Esophagus squamous epithelium (tissue), 5 donors: ENCODE measurements at regions not wholly inside any gene's neighbourhood (a gene's known extent, or its start where the extent isn't known, plus 50 kb on each side); places are given as distances from the start of the nearest gene placed in this dataset.

Experiments used
- DNase-seq: peaks from one replicate; lab custom pipeline; 2025; lab: John Stamatoyannopoulos, UW
- H3K27ac ChIP-seq, 4 donors: fragments of 200-600 bp; sonication (generic); one replicate each; pipeline ENCODE4 v1.5.1; 2016 to 2019; ENCODE audit warnings: mild to moderate bottlenecking in 1 of 4
- H3K27me3 ChIP-seq, 4 donors: fragments of 200-600 bp; sonication (generic); 1 replicate in 3 of 4; 2 replicates in 1 of 4; pipeline versions ENCODE4 v1.5.1 to v1.6.0; 2017 to 2021; ENCODE audit warnings: antibody characterized with exemption in 1 of 4
- H3K36me3 ChIP-seq, 3 donors: fragments of 200-600 bp; sonication (generic); one replicate each; pipeline ENCODE4 v1.5.1; 2016 to 2019
- H3K4me1 ChIP-seq, 3 donors: fragments of 200-600 bp; sonication (generic); one replicate each; pipeline ENCODE4 v1.5.1; 2017 to 2019
- H3K4me3 ChIP-seq, 4 donors: fragments of 200-600 bp; sonication (generic); 1 replicate in 3 of 4; 2 replicates in 1 of 4; pipeline ENCODE4 v1.5.1; 2016 to 2019; ENCODE audit warnings: mild to moderate bottlenecking in 2 of 4, moderate library complexity in 1 of 4
- H3K9me3 ChIP-seq, 3 donors: fragments of 200-600 bp; sonication (generic); one replicate each; pipeline ENCODE4 v1.5.1; 2016 to 2019
- CTCF ChIP-seq, 6 experiments: fragments of 450-650 bp in 4 of 6; fragments of 200-600 bp in 2 of 6; sonication (generic) in 2 of 6; IDR thresholded peaks; one replicate each; pipeline ENCODE4 v1.5.1; 2016 to 2019; ENCODE audit warnings: antibody characterized with exemption in 6 of 6, mild to moderate bottlenecking in 4 of 6, moderate library complexity in 4 of 6
- POLR2A ChIP-seq, 4 donors: fragments of 450-650 bp; IDR thresholded peaks; one replicate each; pipeline ENCODE4 v1.6.1; 2017; ENCODE audit warnings: antibody characterized with exemption in 4 of 4, mild to moderate bottlenecking in 4 of 4, moderate library complexity in 3 of 4
- WGBS, 2 donors: methylation state at CpG; one replicate each; pipeline ENCODE4 v1.1.5; 2018; 5-methylcytosine and 5-hydroxymethylcytosine counted together
- intact Hi-C: fragments of 100-400 bp; cut with DNase I; formaldehyde crosslinking; loops from one replicate; pipeline ENCODE4 v1.15.0; 2022
- donor health status: DM: yes; HTN: yes; CAD: no.

- TF ChIP-seq POLR2A (IDR thresholded peaks at IDR 0.05) (no peak), CTCF (IDR thresholded peaks at IDR 0.05) (no peak)
- no peak overlapping the region for H3K27ac ChIP-seq
- peaks cover 0 to 4% (median 0%) of the 10 kb centered on the region in 4 donors for H3K27me3 ChIP-seq
- H3K4me3 ChIP-seq: no peak overlapping the region
- intact Hi-C loops: no loop called here
- H3K9me3 ChIP-seq: no peaks in the 10 kb centered on the region
- 42 to 44% methylated on average over 1 of the region's 1 CpG for WGBS, 2 donors
- H3K36me3 ChIP-seq: no peaks in the 10 kb centered on the region
- DNase-seq: no peak
- peaks cover 0 to 6% (median 0%) of the 10 kb centered on the region in 3 donors for H3K4me1 ChIP-seq
These were observed 63.3 kb upstream of the TPM1 start for GRCh38 chr15:62979252-62979651.

DNA sequence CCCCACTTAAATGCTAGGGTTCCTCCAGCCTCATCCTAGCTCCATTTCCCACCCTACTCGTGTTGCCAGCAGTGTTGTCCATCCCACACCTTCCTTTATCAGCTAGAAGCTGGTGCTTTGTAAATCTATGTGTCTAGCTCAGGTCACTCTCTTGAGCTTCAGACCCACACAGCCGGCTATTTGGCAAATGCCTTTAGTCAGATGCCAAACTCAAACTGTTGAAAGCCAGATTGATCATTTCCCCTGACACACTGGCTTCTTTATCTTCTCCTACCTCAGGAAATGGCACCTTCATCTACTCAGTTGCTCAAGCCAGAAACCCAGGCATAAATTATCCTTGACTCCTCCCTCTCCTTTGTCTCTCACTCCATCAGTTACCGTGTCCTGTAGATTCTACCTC is 61.5 kb upstream of the TPM1 start:
- 57 to 66% methylated on average over 3 of the region's 3 CpGs for WGBS, 2 donors
- DNase-seq: no peak
- H3K27ac ChIP-seq: no peak overlapping the region
- no peak overlapping the region for H3K4me3 ChIP-seq
- TF ChIP-seq CTCF (IDR thresholded peaks at IDR 0.05): no peak
- TF ChIP-seq POLR2A (IDR thresholded peaks at IDR 0.05): no peak
- H3K27me3 ChIP-seq: peaks cover 0 to 4% (median 0%) of the 10 kb centered on the region in 4 donors
- H3K36me3 ChIP-seq: no peaks in the 10 kb centered on the region
- intact Hi-C loops: no loop called here
- H3K4me1 ChIP-seq: peaks cover 0 to 6% (median 0%) of the 10 kb centered on the region in 3 donors
- no peaks in the 10 kb centered on the region for H3K9me3 ChIP-seq

GRCh38 chr15:62983956-62984355 is 58.6 kb upstream of the TPM1 start:
- H3K4me1 ChIP-seq: no peaks in the 10 kb centered on the region
- intact Hi-C loops: no loop called here
- no peaks in the 10 kb centered on the region for H3K36me3 ChIP-seq
- 77 to 86% methylated on average over 8 of the region's 8 CpGs for WGBS, 2 donors
- H3K27me3 ChIP-seq: peaks cover 0 to 4% (median 0%) of the 10 kb centered on the region in 4 donors
- no peaks in the 10 kb centered on the region for H3K9me3 ChIP-seq
- H3K27ac ChIP-seq: no peak overlapping the region
- no peak for DNase-seq
- TF ChIP-seq POLR2A (IDR thresholded peaks at IDR 0.05): no peak
- TF ChIP-seq CTCF (IDR thresholded peaks at IDR 0.05): no peak
- H3K4me3 ChIP-seq: no peak overlapping the region

- intact Hi-C loops: no loop called here
- H3K4me3 ChIP-seq: no peak overlapping the region
- no peak for TF ChIP-seq CTCF (IDR thresholded peaks at IDR 0.05)
- TF ChIP-seq POLR2A (IDR thresholded peaks at IDR 0.05): no peak
- WGBS, 2 donors: 62 to 63% methylated on average over 6 of the region's 6 CpGs
- peaks cover 0 to 7% (median 0%) of the 10 kb centered on the region in 3 donors for H3K4me1 ChIP-seq
- no peak overlapping the region for H3K27ac ChIP-seq
- H3K9me3 ChIP-seq: no peaks in the 10 kb centered on the region
- H3K27me3 ChIP-seq: peaks cover 0 to 4% (median 0%) of the 10 kb centered on the region in 4 donors
- no peak for DNase-seq
- H3K36me3 ChIP-seq: no peaks in the 10 kb centered on the region
These were observed 56.8 kb upstream of the TPM1 start for GRCh38 chr15:62985768-62986167.

- 51 to 54% methylated on average over 6 to 7 of the region's 7 CpGs for WGBS, 2 donors
- intact Hi-C loops: no loop called here
- H3K27ac ChIP-seq: no peak overlapping the region
- peaks cover 0 to 7% (median 0%) of the 10 kb centered on the region in 3 donors for H3K4me1 ChIP-seq
- no peak for DNase-seq
- H3K27me3 ChIP-seq: peaks cover 0 to 2% (median 0%) of the 10 kb centered on the region in 4 donors
- TF ChIP-seq CTCF (IDR thresholded peaks at IDR 0.05) (no peak), POLR2A (IDR thresholded peaks at IDR 0.05) (no peak)
- H3K4me3 ChIP-seq: no peak overlapping the region
- no peaks in the 10 kb centered on the region for H3K36me3 ChIP-seq
- no peaks in the 10 kb centered on the region for H3K9me3 ChIP-seq
These were observed 55.6 kb upstream of the TPM1 start for GRCh38 chr15:62986948-62987347.
